ENCODE measurements at regions not wholly inside any gene's neighbourhood (a gene's known extent, or its start where the extent isn't known, plus 50 kb on each side); places are given as distances from the start of the nearest gene placed in this dataset.
"Not testable (repeated sequence)": the region's sequence is repeated elsewhere in the genome, so short reads cannot be mapped to it uniquely, and the experiment has no call there.

DNA sequence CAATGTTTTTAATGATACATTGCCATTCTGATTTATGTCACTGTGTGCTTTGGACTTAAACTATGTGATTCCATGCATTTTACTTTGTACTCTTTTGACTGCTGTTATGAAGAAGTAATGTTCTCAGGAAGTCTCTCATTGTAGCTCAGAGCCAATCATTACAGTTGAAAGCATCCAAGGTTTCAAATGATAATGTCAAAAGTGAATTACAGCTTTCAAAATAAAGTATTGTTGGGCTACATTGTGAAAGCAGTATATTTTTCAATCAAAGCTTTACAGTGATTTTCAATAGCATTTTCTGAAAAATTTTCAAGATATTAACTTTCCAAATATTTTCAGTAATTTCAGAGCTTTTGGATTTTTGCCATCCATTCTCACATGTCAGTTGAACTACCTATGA lies 243.6 kb downstream of the ZIC4 start:
- ATAC-seq, result no peak
- H3K36me3 ChIP-seq, result no peaks in the 10 kb centered on the region
- no peaks in the 10 kb centered on the region for H3K4me1 ChIP-seq
- no peaks in the 10 kb centered on the region for H3K9me3 ChIP-seq
- no peak overlapping the region for H3K27ac ChIP-seq
- TF ChIP-seq CTCF (IDR thresholded peaks at IDR 0.05), result no peak
- TF ChIP-seq EP300 (IDR thresholded peaks at IDR 0.05), result no peak
- TF ChIP-seq POLR2A (IDR thresholded peaks at IDR 0.05), result no peak
- TF ChIP-seq POLR2AphosphoS5 (IDR thresholded peaks at IDR 0.05), result no peak
- H3K27me3 ChIP-seq, result no peaks in the 10 kb centered on the region
- no peak overlapping the region for H3K4me3 ChIP-seq

GRCh38 chr3:147161833-147162232 lies 244.5 kb downstream of the ZIC4 start:
- no peaks in the 10 kb centered on the region for H3K27me3 ChIP-seq
- WGBS, 2 donors (ENCODE audit: low coverage in 1 of 2), result 72 to 84% methylated on average over 3 of the region's 3 CpGs
- no peak for ATAC-seq

GRCh38 chr3:147160984-147161383 lies 245.4 kb downstream of the ZIC4 start:
- H3K4me3 ChIP-seq, result no peak overlapping the region
- no peak for TF ChIP-seq EP300 (IDR thresholded peaks at IDR 0.05)
- no peak for TF ChIP-seq CTCF (IDR thresholded peaks at IDR 0.05)
- no peak for TF ChIP-seq POLR2AphosphoS5 (IDR thresholded peaks at IDR 0.05)
- TF ChIP-seq POLR2A (IDR thresholded peaks at IDR 0.05), result no peak
- no peaks in the 10 kb centered on the region for H3K36me3 ChIP-seq
- H3K27me3 ChIP-seq, result no peaks in the 10 kb centered on the region
- H3K27ac ChIP-seq, result no peak overlapping the region
- peaks cover 0 to under 1% (median 0%) of the 10 kb centered on the region in 3 donors for H3K9me3 ChIP-seq
- ATAC-seq, result no peak
- H3K4me1 ChIP-seq, result no peaks in the 10 kb centered on the region

More at GRCh38 chr3:147161833-147162232, 244.5 kb downstream of the ZIC4 start:
- no peaks in the 10 kb centered on the region for H3K4me1 ChIP-seq
- no peaks in the 10 kb centered on the region for H3K9me3 ChIP-seq
- TF ChIP-seq POLR2AphosphoS5 (IDR thresholded peaks at IDR 0.05), result no peak
- no peak for TF ChIP-seq EP300 (IDR thresholded peaks at IDR 0.05)
- no peak overlapping the region for H3K4me3 ChIP-seq
- no peaks in the 10 kb centered on the region for H3K36me3 ChIP-seq
- no peak overlapping the region for H3K27ac ChIP-seq

DNA sequence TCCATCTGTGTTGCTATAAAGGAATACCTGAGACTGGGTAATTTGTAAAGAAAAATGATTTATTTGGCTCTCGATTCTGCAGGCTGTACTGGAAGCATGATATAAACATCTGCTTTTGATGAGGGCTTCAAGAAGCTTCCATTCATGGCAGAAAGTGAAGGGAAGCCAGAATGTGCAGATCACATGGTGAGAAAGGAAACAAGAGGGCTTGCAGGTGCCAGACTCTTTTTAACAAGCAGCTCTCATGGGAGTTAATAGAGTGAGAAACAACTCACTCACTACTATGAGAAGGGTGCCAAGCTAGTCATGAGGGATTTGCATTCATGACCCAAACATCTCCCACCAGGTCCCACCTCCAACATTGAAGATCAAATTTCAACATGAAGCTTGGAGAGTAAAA lies 247.2 kb downstream of the ZIC4 start:
- TF ChIP-seq EP300 (IDR thresholded peaks at IDR 0.05) (no peak), CTCF (IDR thresholded peaks at IDR 0.05) (no peak), POLR2A (IDR thresholded peaks at IDR 0.05) (no peak), POLR2AphosphoS5 (IDR thresholded peaks at IDR 0.05) (no peak)
- ATAC-seq, result no peak
- peaks cover 0 to 15% (median 0%) of the 10 kb centered on the region in 3 donors for H3K9me3 ChIP-seq
- H3K27ac ChIP-seq, result no peak overlapping the region
- H3K4me3 ChIP-seq, result no peak overlapping the region
- H3K4me1 ChIP-seq, result no peaks in the 10 kb centered on the region
- no peaks in the 10 kb centered on the region for H3K27me3 ChIP-seq
- no peaks in the 10 kb centered on the region for H3K36me3 ChIP-seq
- WGBS, 2 donors (ENCODE audit: low coverage in 1 of 2), result 8 to 25% methylated on average over 1 of the region's 1 CpG

GRCh38 chr3:147157631-147158030 lies 248.7 kb downstream of the ZIC4 start:
- no peak for ATAC-seq
- Histone ChIP-seq H3K4me1 (no peaks in the 10 kb centered on the region), H3K36me3 (no peaks in the 10 kb centered on the region), H3K27me3 (no peaks in the 10 kb centered on the region), H3K4me3 (no peak overlapping the region), H3K9me3 (peaks cover 0 to 23% (median 0%) of the 10 kb centered on the region in 3 donors), H3K27ac (no peak overlapping the region)
- TF ChIP-seq POLR2AphosphoS5 (IDR thresholded peaks at IDR 0.05), result no peak
- TF ChIP-seq EP300 (IDR thresholded peaks at IDR 0.05), result no peak
- TF ChIP-seq CTCF (IDR thresholded peaks at IDR 0.05), result no peak
- no peak for TF ChIP-seq POLR2A (IDR thresholded peaks at IDR 0.05)
- 26 to 51% methylated on average over 3 of the region's 3 CpGs for WGBS, 2 donors (ENCODE audit: low coverage in 1 of 2)

DNA sequence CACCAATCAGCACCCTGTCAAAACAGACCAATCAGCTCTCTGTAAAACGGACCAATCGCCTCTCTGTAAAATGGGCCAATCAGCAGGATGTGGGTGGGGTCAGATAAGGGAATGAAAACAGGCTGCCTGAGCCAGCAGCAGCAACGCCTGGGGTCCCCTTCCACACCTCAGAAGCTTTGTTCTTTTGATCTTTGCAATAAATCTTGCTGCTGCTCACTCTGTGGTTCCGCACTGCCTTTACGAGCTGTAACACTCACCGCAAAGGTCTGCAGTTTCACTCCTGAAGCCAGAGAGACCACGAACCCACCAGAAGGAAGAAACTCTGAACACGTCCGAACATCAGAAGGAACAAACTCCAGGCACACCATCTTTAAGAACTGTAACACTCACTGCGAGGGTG lies 251.4 kb downstream of the ZIC4 start:
- not testable (repeated sequence) for ATAC-seq, H3K27ac ChIP-seq, H3K36me3 ChIP-seq, H3K4me1 ChIP-seq, H3K27me3 ChIP-seq, H3K4me3 ChIP-seq
- H3K9me3 ChIP-seq, result peaks cover 0 to 23% (median 0%) of the 10 kb centered on the region in 3 donors
- 72 to 90% methylated on average over 3 to 5 of the region's 10 CpGs for WGBS, 2 donors (ENCODE audit: low coverage in 1 of 2)

Measured in gastroesophageal sphincter (tissue), 4 donors.